H1 (cell line): ENCODE measurements at regions not wholly inside any gene's neighbourhood (a gene's known extent, or its start where the extent isn't known, plus 50 kb on each side); places are given as distances from the start of the nearest gene placed in this dataset.

ENCODE experiments used
- RAD21 ChIP-seq, 2 experiments: IDR thresholded peaks in 1 of 2; conservative IDR thresholded peaks in 1 of 2; 2 replicates each; pipeline ENCODE4 v1.6.1; 2011; ENCODE audit warnings: low read depth in 2 of 2, low read length in 2 of 2, improper control_type of control experiment in 1 of 2, inconsistent platforms in 1 of 2, mild to moderate bottlenecking in 1 of 2, moderate library complexity in 1 of 2
- RXRA ChIP-seq: IDR thresholded peaks from 2 replicates; pipeline ENCODE4 v1.6.1; 2011; ENCODE audit warnings: low read depth, mild to moderate bottlenecking, low read length, moderate library complexity; ENCODE audit not compliant: insufficient read depth

DNA sequence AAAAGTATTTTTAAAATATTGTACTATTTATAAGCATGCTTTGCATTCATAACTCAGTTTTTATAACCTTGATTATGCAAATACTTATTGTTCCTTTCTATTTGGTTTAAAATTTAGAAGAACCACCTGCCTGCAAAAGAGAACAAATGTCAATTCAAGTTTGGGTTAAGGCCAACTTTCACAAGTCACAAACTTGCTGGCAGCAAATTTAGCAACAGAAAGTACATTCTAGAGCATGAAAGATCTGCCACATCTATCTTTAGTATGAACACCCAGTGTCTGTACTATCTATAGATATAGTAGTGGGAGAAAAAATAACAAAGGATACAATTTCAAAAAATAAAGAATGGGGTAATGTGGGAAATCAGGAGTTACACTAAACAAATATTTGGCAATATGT, 1014.2 kb downstream of the C4orf33 start (continued):
- TF ChIP-seq RAD21 (IDR thresholded peaks at IDR 0.05 in 1 of 2, conservative IDR thresholded peaks at IDR 0.05 in 1 of 2; ENCODE audit: low read depth in 2 of 2, low read length in 2 of 2) (no peak), RXRA (no peak)
- TF ChIP-seq, all 59 proteins: peak for 0
